GM20000 (cell line): ENCODE measurements at regions not wholly inside any gene's neighbourhood (a gene's known extent, or its start where the extent isn't known, plus 50 kb on each side); places are given as distances from the start of the nearest gene placed in this dataset.
"Not testable (repeated sequence)": the region's sequence is repeated elsewhere in the genome, so short reads cannot be mapped to it uniquely, and the experiment has no call there.

Source experiments
- DNase-seq: peaks from one replicate; pipeline ENCODE4 v3.0.0; 2012; ENCODE audit warnings: low spot score
- TF ChIP-seq, protein P1 (sequence below): IDR thresholded peaks from 2 replicates; pipeline ENCODE4 v1.5.1; 2012; ENCODE audit warnings: mild to moderate bottlenecking, control low read depth; ENCODE audit errors: extremely low read depth, missing control alignments

DNA sequence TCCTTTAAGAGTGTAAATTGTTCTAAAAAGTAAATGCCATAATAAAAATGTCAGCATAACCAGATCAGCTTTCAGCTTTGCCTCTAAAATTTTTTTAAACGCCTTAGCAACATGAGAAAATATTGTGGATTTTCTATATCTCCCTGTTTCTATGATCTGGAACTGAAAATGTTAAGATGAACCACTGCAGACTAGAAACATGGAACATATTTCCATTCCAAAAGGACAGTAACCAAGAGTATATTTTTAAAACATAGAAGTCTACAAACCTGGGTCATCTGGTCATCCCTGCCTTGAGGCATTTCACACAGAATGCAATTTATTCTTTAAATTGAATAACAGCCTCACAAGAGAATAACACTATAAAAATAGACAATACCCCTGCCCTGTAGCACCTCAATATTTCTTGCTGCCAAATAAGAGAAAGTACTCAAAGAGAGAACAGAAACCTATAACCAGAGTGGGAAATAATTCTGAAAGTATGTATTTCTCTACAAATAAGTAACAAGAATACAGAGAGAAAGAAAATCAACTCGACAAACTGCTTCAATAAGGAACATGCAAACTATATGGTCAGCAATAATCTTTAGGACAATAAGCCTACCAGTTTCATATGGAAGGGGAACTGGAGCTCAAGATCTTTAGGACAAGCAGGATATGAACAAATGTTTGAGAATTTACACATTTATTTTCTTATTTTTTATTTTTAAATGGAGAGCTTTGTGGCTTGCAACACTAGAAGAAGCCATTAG lies 949.0 kb downstream of the EPHA3 start:
- no peak for DNase-seq

DNA sequence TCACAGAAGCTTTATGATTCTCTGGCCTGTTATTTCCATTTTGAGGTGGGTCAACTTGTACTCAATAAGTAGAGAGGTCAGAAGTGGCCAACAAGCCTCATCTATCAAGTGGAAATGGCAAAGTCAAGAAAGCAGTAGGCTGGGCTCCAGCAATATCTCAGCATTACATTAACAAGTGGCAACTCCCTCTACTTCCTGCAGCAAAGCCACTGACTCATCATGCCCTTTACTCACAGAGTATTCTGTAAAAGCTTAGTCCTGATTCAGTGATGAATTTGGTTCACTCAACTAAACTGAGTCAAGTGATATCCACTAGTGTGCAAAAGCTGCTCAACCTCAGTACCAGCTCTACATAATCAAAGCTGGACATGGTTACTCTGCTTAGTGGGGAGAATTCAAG lies 954.6 kb downstream of the EPHA3 start:
- TF ChIP-seq, protein P1, sequence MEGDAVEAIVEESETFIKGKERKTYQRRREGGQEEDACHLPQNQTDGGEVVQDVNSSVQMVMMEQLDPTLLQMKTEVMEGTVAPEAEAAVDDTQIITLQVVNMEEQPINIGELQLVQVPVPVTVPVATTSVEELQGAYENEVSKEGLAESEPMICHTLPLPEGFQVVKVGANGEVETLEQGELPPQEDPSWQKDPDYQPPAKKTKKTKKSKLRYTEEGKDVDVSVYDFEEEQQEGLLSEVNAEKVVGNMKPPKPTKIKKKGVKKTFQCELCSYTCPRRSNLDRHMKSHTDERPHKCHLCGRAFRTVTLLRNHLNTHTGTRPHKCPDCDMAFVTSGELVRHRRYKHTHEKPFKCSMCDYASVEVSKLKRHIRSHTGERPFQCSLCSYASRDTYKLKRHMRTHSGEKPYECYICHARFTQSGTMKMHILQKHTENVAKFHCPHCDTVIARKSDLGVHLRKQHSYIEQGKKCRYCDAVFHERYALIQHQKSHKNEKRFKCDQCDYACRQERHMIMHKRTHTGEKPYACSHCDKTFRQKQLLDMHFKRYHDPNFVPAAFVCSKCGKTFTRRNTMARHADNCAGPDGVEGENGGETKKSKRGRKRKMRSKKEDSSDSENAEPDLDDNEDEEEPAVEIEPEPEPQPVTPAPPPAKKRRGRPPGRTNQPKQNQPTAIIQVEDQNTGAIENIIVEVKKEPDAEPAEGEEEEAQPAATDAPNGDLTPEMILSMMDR, result no peak
- DNase-seq, result no peak

More for the DNA sequence above, 949.0 kb downstream of the EPHA3 start:
- TF ChIP-seq, protein P1, result no peak

DNA sequence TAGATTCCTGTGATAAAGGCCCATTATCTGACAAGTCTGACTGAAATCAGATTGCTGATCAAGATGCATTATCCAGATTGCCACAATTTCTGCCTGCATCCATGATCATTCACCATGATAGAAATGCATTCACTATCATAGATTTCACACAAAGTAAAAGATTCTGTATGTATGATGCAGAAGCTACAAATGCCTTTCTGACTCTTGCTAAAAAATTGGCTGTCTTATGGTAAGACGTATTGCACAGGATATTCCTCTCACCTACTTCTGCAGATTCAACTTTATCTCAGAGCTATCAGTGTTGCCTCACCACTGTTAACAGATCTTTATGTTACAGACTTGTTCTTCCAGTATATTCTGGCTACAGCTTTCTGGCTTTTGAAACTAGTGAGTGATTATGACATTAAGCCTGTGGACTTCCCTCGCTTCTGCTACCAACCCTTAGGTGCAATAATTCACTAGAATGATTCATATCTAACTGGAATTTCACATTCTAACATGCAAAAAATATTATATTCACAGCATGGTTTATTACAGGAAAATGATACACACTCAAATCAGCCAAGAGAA lies 955.3 kb downstream of the EPHA3 start:
- no peak for DNase-seq
- TF ChIP-seq, protein P1, result no peak

DNA sequence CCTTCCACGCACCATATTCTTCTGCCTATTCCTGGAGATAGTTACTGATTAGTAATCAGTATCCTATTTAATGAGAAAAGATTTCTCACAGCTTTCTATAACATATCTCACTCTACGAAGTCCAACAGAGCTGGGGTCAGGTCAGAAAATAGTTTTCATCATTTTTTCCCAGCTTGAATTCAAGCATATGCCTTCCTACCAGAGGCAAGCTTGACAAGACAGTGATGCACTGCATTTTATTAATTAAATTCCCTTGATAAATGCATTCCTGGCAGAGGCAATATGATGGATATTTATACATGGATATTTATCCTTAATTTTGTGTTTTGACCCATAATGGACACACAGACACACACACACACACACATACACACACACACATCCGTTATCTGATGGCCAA lies 961.4 kb downstream of the EPHA3 start:
- TF ChIP-seq, protein P1, result no peak
- DNase-seq, result no peak

DNA sequence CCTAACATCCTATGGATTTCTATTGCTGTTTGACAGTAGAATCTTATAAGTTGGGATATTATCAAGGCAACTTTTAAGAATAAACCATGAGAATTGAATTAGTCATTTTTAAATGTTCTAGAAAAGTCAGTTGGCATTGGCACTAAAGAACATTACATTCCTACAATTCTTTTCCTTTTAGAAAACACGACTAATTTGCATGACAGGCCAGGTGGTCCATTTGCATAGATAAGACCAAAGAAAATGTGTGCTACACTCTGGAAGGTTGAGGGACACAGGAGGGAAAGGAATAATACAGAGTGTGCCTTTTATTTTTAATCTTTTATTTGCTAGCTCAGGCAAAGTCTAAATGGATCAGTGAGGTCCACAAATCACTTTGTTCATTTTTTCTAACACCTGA lies 962.3 kb downstream of the EPHA3 start:
- DNase-seq, result no peak
- TF ChIP-seq, protein P1, result no peak

DNA sequence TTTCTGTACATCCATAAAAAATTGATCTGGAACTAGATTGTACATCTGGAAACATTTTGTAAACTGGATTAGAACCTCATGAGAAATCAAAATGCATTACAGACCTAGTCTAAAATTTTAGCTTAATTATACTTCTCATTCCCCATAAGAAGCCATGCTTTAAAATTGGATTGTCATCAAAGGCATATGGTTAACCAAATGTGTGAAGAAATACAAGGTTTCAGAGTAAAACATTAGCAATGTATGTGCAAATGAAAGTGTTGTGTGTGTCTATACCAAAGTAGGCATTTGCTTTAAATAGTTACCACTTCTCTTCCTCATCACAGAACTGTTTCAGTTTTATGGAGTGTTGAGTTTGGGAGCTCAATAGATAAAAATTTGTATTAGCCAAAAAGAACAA lies 968.7 kb downstream of the EPHA3 start:
- DNase-seq, result no peak
- TF ChIP-seq, protein P1, result no peak

DNA sequence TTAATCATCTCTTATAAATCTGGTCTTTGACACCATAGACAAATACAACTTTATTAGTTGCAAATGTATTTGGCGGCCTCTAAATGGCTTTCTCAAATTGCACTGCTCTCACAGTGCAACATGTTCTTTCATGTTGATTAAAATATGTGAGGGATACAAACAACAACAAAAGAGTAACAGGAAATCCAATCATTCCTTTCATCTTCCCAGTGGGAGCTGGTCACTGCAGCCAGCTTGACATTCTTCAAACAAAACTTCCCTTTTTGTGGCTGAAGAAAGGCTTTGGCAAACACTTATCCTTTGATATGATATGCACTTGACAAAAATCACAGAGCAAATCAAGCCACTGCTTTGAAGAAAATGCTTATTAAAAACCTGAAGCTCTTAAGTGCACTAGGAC lies 973.6 kb downstream of the EPHA3 start:
- TF ChIP-seq, protein P1, result no peak
- DNase-seq, result no peak

DNA sequence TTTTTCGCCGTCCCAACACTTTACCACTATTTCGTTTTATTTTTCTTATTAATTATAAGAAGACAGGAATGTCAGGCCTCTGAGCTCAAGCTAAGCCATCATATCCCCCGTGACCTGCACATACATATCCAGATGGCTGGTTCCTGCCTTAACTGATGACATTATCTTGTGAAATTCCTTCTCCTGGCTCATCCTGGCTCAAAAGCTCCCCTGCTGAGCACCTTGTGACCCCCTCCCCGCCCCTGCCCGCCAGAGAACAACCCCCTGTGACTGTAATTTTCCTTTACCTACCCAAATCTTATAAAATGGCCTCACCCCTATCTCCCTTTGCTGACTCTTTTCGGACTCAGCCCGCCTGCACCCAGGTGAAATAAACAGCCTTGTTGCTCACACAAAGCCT lies 978.9 kb downstream of the EPHA3 start:
- DNase-seq, result not testable (repeated sequence)
